SK-N-SH (cell line): ENCODE measurements at regions not wholly inside any gene's neighbourhood (a gene's known extent, or its start where the extent isn't known, plus 50 kb on each side); places are given as distances from the start of the nearest gene placed in this dataset.

Experiments
- CTCF ChIA-PET: fragments of 300-600, 350-600 bp; formaldehyde crosslinking; extraction: SDS; loops from one replicate; lab custom pipeline; 2021; lab: Yijun Ruan, JAX
- POLR2A ChIA-PET: fragments of 350-600 bp; sonication (Branson Sonifier 250); formaldehyde crosslinking; extraction: SDS; loops from one replicate; lab custom pipeline; 2020; ENCODE audit warnings: antibody characterized with exemption, inconsistent platforms; lab: Yijun Ruan, JAX
- DNase-seq: peaks from one replicate; pipeline ENCODE4 v3.0.0; 2012
- H2AFZ ChIP-seq: fragments of 200-600 bp; sonication (generic); 2 replicates; pipeline ENCODE4 v1.8.1; 2016; ENCODE audit warnings: antibody characterized with exemption, mild to moderate bottlenecking, low read depth
- H3F3A ChIP-seq: fragments of 200-600 bp; sonication (generic); replicated peaks from 2 replicates; pipeline ENCODE3; 2016; ENCODE audit warnings: antibody characterized with exemption, mild to moderate bottlenecking; ENCODE audit not compliant: insufficient read depth
- H3K27ac ChIP-seq, 2 experiments: fragments of 200-500 bp in 1 of 2; fragments of 200-600 bp in 1 of 2; sonication (Bioruptor generic) in 1 of 2; sonication (generic), shearing (Covaris generic) in 1 of 2; 2 replicates each; pipeline versions ENCODE4 v1.5.1 to v1.6.1; 2014 to 2016; ENCODE audit warnings: low read depth in 2 of 2, inconsistent platforms in 1 of 2, low read length in 1 of 2, mild to moderate bottlenecking in 1 of 2, mixed read lengths in 1 of 2
- H3K27me3 ChIP-seq: fragments of 200-600 bp; sonication (generic), shearing (Covaris generic); 2 replicates; pipeline ENCODE4 v1.6.1; 2016; ENCODE audit warnings: mixed run types; ENCODE audit not compliant: insufficient read depth
- H3K36me3 ChIP-seq, 2 experiments: fragments of 200-500 bp in 1 of 2; fragments of 200-600 bp in 1 of 2; sonication (Bioruptor generic) in 1 of 2; sonication (generic) in 1 of 2; replicated peaks in 1 of 2; 2 replicates each; pipeline versions ENCODE3 to v1.5.1; 2014 to 2016; ENCODE audit warnings: low read length in 1 of 2, mild to moderate bottlenecking in 1 of 2; ENCODE audit not compliant: insufficient read depth in 2 of 2, control insufficient read depth in 1 of 2
- H3K4me1 ChIP-seq, 2 experiments: fragments of 200-500 bp in 1 of 2; fragments of 200-600 bp in 1 of 2; sonication (Bioruptor generic) in 1 of 2; sonication (generic), shearing (Covaris generic) in 1 of 2; 2 replicates each; pipeline versions ENCODE4 v1.5.1 to v1.6.1; 2014 to 2016; ENCODE audit warnings: low read depth in 1 of 2, low read length in 1 of 2, mixed run types in 1 of 2; ENCODE audit not compliant: insufficient read depth in 2 of 2, control insufficient read depth in 1 of 2
- H3K4me2 ChIP-seq: fragments of 200-600 bp; sonication (generic), shearing (Covaris generic); 2 replicates; pipeline ENCODE4 v1.6.1; 2017; ENCODE audit warnings: mixed run types
- H3K4me3 ChIP-seq, 2 experiments: fragments of 200-500 bp in 1 of 2; fragments of 200-600 bp in 1 of 2; sonication (Bioruptor generic) in 1 of 2; sonication (generic), shearing (Covaris generic) in 1 of 2; 2 replicates each; pipeline versions ENCODE4 v1.5.1 to v1.8.1; 2014 to 2016; ENCODE audit warnings: low read depth in 2 of 2, inconsistent platforms in 1 of 2, low read length in 1 of 2, mild to moderate bottlenecking in 1 of 2, mixed read lengths in 1 of 2, moderate library complexity in 1 of 2
- H3K79me2 ChIP-seq: fragments of 200-600 bp; sonication (generic); 2 replicates; pipeline ENCODE4 v1.8.1; 2017; ENCODE audit warnings: mild to moderate bottlenecking; ENCODE audit not compliant: insufficient read depth
- H3K9ac ChIP-seq: fragments of 200-600 bp; sonication (generic); 2 replicates; pipeline ENCODE4 v1.6.1; 2017; ENCODE audit warnings: mixed run types
- H3K9me2 ChIP-seq: fragments of 200-600 bp; sonication (generic); 2 replicates; pipeline ENCODE4 v1.6.1; 2017; ENCODE audit warnings: mixed run types
- H3K9me3 ChIP-seq: fragments of 200-600 bp; sonication (generic); 2 replicates; pipeline ENCODE4 v1.6.1; 2017; ENCODE audit warnings: mixed run types, mild to moderate bottlenecking, moderate library complexity
- H4K20me1 ChIP-seq: fragments of 200-600 bp; sonication (generic); 2 replicates; pipeline ENCODE4 v1.6.1; 2017; ENCODE audit warnings: mild to moderate bottlenecking, mixed run types; ENCODE audit not compliant: insufficient read depth
- EP300 ChIP-seq, 2 experiments: IDR thresholded peaks; 2 replicates each; pipeline versions ENCODE4 v1.4.0 to v1.6.1; 2012; ENCODE audit warnings: borderline replicate concordance in 1 of 2, low read depth in 1 of 2, low read length in 1 of 2
- EZH2phosphoT487 ChIP-seq: fragments of 200-600 bp; sonication (generic); IDR thresholded peaks from 2 replicates; pipeline ENCODE4 v1.6.1; 2017; ENCODE audit warnings: low read depth, mixed run types, mild to moderate bottlenecking, antibody characterized with exemption, moderate library complexity, borderline replicate concordance
- FOXJ3 ChIP-seq: sonication (generic); formaldehyde crosslinking; IDR thresholded peaks from 2 replicates; pipeline ENCODE4 v1.5.1; 2020; ENCODE audit warnings: mild to moderate bottlenecking, missing genetic modification reagents
- GATA2 ChIP-seq: sonication (generic); formaldehyde crosslinking; IDR thresholded peaks from 2 replicates; pipeline ENCODE4 v1.5.0; 2020; ENCODE audit warnings: mild to moderate bottlenecking, missing genetic modification reagents
- JUND ChIP-seq: IDR thresholded peaks from 2 replicates; pipeline ENCODE4 v1.4.0; 2012
- MEF2A ChIP-seq: IDR thresholded peaks from 2 replicates; pipeline ENCODE4 v1.4.0; 2012; ENCODE audit warnings: low read depth, borderline replicate concordance
- RFX5 ChIP-seq: IDR thresholded peaks from 2 replicates; pipeline ENCODE4 v1.6.1; 2012; ENCODE audit warnings: mild to moderate bottlenecking, improper control_type of control experiment, low read length
- SIN3A ChIP-seq: IDR thresholded peaks from 2 replicates; pipeline ENCODE4 v1.6.1; 2012; ENCODE audit warnings: low read depth, mild to moderate bottlenecking, low read length, moderate library complexity, borderline replicate concordance
- TEAD4 ChIP-seq: IDR thresholded peaks from 2 replicates; pipeline ENCODE4 v1.4.0; 2012; ENCODE audit warnings: mild to moderate bottlenecking, borderline replicate concordance; ENCODE audit not compliant: insufficient read depth
- USF2 ChIP-seq: fragments of 150-350 bp; IDR thresholded peaks from 2 replicates; pipeline ENCODE4 v1.6.1; 2017; ENCODE audit warnings: antibody characterized with exemption, low read length, low read depth, borderline replicate concordance
- YY1 ChIP-seq: IDR thresholded peaks from 2 replicates; pipeline ENCODE4 v1.4.0; 2012; ENCODE audit warnings: low read depth, mild to moderate bottlenecking
- ZBTB33 ChIP-seq: IDR thresholded peaks from 2 replicates; pipeline ENCODE4 v1.4.0; 2012; ENCODE audit warnings: low read depth, borderline replicate concordance
- WGBS: methylation state at CpG from one replicate; pipeline ENCODE4 v1.1.6; 2017; ENCODE audit warnings: low lambda C conversion rate; 5-methylcytosine and 5-hydroxymethylcytosine counted together
- TF ChIP-seq, protein P1 (sequence below): fragments of 200-600 bp; sonication (generic); IDR thresholded peaks from 2 replicates; pipeline ENCODE4 v1.6.1; 2017; ENCODE audit warnings: antibody characterized with exemption, mild to moderate bottlenecking, moderate library complexity

- no peaks in the 10 kb centered on the region for H3K79me2 ChIP-seq
- H3K4me1 ChIP-seq: no peaks in the 10 kb centered on the region
- ChIA-PET CTCF (no interaction called here), POLR2A (no interaction called here)
- H3K9me3 ChIP-seq: no peaks in the 10 kb centered on the region
- WGBS: 13% methylated on average over 3 of the region's 3 CpGs
- TF ChIP-seq TEAD4 (no peak), MEF2A (no peak), ZBTB33 (no peak), GATA2 (CRISPR knock-in tag) (no peak), EP300 (IDR thresholded peaks at IDR 0.05; ENCODE audit: borderline replicate concordance in 1 of 2, low read depth in 1 of 2, low read length in 1 of 2) (no peak), USF2 (no peak), EZH2phosphoT487 (no peak), FOXJ3 (CRISPR knock-in tag) (no peak), YY1 (no peak), SIN3A (no peak), RFX5 (no peak), JUND (no peak)
- TF ChIP-seq, protein P1, sequence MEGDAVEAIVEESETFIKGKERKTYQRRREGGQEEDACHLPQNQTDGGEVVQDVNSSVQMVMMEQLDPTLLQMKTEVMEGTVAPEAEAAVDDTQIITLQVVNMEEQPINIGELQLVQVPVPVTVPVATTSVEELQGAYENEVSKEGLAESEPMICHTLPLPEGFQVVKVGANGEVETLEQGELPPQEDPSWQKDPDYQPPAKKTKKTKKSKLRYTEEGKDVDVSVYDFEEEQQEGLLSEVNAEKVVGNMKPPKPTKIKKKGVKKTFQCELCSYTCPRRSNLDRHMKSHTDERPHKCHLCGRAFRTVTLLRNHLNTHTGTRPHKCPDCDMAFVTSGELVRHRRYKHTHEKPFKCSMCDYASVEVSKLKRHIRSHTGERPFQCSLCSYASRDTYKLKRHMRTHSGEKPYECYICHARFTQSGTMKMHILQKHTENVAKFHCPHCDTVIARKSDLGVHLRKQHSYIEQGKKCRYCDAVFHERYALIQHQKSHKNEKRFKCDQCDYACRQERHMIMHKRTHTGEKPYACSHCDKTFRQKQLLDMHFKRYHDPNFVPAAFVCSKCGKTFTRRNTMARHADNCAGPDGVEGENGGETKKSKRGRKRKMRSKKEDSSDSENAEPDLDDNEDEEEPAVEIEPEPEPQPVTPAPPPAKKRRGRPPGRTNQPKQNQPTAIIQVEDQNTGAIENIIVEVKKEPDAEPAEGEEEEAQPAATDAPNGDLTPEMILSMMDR: no peak
- H2AFZ ChIP-seq: no peak overlapping the region
- no peaks in the 10 kb centered on the region for H3K36me3 ChIP-seq
- no peaks in the 10 kb centered on the region for H3F3A ChIP-seq
- H3K27me3 ChIP-seq: no peaks in the 10 kb centered on the region
- DNase-seq: no peak
- no peaks in the 10 kb centered on the region for H3K9me2 ChIP-seq
- no peak overlapping the region; a peak in 1 of 4 replicates for H3K4me3 ChIP-seq
- H4K20me1 ChIP-seq: no peaks in the 10 kb centered on the region
- no peak overlapping the region for H3K27ac ChIP-seq
- H3K4me2 ChIP-seq: no peak overlapping the region
- H3K9ac ChIP-seq: no peak overlapping the region
Observed at GRCh38 chr2:52269696-52270485, 1238.0 kb upstream of the NRXN1 start.
